ENCODE measurements at regions not wholly inside any gene's neighbourhood (a gene's known extent, or its start where the extent isn't known, plus 50 kb on each side); places are given as distances from the start of the nearest gene placed in this dataset.

DNA sequence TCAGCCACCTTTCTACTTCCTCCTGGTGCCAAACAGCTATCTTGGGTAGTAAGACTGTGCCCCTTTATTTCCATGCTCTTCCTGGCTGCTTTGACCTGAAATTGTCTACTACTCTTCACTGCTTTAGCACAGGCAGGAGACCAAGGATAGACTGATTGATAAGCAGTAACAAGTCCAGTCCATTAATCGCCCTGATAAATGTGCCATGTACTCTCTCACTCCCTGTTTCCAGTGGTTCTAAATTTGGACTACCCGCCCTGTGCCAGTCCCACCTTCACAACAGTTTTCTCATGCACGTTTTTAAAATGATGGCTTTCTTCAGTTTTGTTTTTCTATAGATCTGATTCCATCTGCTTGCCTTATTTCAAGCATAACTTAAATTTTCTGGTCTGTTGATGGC is 189.6 kb upstream of the RBMS1 start:
- DNase-seq, result no peak

DNA sequence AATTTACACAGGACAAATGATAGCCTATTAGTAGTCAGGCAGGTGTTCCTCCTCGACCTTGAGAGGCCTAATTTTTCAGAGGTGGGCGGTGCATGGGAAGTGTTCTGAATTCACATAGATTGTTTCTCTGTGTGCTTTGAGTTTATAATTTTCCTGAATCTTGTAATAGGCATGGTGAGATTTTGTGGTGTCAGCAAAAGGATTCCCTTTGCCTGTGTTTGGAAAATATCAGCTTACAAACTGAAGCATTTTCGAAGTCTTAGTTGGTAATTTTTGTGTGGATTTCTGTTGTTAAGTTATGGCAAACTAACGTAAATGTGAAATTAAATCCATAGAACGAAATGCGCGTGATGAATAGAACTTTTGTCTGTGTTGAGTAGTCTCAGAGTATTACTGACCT is 194.0 kb upstream of the RBMS1 start:
- no peak for DNase-seq

DNA sequence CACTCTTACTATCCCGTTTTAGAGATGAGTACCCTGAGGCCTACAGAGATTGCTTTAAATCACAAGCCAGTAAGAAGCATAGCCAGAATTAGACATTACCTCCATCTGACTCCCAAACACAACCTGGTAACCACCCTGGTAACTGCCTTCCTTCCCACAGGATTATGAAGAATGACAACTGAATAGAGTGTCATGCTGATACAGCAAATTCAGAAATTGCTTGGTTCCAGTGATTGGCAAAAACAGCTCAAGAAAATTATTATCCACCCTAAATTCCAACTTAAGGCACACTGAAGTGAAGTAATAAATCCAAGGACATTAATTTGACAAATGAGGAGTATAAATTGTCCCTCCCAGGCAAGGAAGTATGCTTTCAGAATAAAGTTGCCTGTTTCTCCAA is 195.8 kb upstream of the RBMS1 start:
- no peak for DNase-seq

DNA sequence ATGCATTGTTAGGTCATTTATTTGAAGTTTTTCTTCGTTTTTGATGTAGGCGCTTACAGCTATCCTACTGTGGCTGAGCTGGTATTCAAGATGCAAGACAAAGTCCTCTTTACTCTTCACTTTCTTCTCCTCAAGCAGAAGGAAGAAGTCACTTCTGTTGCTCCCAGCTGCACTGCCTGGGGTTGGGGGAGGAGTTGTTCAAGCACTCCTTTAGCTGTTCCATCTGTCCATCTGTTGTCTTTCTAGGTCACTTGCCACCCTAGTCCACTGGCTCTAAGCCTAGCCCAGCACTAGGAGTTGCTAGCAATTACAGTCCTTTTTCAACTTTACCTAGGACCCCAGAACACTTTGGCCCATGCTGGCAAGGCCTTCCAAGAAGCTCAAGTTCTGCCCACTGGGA is 200.6 kb upstream of the RBMS1 start:
- no peak for DNase-seq

DNA sequence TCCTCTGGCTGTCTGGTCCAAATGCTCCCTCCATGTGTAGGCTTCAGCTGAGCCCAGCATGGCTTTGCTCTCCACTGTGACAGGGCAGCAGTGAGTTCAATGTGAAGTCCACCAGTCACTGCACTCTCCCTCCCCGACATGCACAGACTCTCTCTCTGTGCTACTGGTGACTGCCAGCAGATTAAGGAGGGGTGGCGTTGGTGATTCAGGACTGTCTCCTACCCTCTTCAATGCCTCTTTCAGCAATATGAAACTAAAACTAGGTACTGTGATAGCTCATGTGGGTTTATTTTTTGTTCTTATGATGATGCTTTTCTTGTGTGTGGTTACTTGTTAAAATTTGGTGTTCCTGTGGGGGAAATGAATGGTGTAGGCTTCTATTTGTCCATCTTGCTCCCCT is 201.0 kb upstream of the RBMS1 start:
- no peak for DNase-seq

DNA sequence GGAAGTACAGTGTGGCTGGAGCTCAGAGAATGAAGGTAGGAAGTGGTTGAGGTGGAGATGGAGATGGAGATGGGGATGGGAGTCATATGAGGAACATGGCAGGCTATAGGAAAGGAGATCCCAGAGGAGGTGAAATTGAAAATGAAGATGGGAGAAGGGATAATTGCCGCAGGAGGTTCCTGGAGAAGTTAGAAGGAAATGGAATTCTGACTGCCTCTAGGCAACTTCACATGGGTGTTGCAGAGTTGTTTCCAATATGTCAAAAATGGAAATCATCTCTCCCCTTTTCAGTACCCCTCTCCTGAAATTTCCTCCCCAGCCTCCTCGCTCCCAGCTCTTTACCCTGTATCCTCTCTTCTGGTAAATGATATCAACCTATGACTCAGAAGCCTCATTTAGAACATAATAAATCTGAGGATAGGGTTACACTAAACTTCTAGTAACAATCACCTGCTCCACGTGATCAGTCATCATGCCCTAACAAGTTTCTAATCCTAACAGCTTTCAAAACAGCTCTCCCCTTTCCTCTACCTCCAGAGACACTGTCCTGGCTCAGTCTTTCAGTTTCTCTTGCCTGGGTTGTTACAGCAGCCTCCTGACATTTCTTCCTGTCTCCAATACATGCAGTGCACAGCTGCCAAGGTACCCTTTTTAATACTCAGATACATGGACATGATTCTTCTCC is 201.9 kb upstream of the RBMS1 start:
- peak; percentile 6 for DNase-seq

DNA sequence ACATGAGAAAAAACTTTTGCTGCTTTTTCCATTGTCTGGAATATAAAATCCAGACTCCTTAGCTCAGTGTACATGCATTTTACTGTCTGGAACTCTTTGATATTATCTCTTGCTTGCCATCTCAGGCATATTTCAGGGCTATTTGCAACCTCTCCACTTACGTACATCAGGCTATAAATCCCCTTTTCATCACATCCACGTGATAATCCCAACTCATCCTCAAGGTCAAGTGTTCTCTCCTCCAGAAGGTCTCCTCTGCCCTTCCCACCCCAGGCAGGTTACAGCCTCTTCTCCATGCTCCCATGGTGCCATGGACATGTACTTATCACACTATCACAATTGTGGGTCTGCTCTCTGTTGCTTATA is 202.5 kb upstream of the RBMS1 start:
- no peak for DNase-seq

DNA sequence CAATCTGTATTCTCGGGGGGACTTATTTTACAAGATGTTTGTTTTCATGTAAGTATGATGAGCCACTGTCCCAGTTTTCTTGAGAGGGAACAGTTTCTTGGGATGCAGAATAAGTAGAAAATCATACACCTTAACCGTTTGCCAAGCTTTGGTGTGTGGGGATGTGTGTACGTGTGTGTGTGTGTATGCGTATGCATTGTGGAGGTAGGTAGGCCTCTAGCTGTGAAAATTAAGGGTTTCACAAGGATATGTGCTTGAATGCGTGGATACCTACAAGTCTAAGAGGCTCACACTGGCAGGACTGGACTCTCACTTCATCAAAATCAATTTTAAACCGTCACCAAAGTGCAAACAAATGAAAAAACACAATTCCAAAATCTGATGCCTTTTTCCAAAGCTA is 204.2 kb upstream of the RBMS1 start:
- DNase-seq, result no peak

DNA sequence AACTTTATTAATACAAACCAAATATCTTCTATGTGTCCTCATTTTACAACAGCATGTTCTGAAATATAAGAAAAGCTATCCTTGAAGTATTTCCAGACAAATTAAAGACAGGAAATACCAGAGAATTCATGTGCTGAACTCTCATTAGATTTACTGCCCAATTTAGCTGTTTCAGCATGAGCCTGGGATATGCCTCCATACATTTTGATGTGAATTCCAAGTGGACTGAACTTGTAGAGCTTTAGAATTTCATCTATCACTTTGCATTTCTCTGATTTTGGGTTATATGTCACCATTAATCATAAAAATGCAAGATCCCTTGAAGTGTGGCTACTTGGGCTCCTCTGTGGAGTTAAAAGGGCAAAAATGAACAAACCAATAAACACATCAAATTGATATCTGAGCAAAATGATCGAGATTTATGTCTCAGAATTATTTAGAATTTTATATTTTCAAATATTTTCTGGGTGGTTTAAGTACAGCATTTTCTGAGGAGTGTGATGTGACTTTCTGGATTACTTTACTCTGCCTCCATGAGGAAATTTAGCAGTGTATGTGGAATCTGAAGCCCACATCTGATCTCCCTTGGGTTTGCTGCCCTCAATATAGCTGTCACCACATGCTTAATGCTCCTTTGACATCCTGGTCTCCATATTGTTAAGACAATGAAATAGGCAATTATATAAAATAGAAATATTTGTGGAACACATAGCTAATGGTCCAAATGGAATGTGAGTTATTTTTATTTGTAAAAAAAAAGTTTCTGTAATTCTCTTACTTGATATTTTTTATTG is 206.6 kb upstream of the RBMS1 start:
- DNase-seq, result no peak

DNA sequence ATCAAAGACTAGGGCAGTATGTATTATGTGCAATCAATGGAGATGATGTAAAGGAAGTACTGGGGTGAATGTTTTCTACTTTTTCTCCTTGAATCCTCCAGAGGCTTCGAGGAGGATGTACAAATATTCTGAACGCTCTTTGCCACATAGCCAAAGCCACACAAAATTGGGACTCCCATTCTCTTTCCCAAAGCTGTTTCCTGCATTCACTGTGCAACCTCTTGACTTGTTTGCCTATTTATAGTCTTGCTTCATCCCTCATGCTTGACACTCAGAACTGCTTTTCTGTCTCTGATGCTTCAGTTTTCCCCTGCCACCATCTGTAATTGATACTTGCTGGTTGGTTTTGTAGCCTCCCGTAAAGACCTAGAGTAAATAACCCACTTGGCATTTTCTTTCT is 208.2 kb upstream of the RBMS1 start:
- DNase-seq, result no peak

DNA sequence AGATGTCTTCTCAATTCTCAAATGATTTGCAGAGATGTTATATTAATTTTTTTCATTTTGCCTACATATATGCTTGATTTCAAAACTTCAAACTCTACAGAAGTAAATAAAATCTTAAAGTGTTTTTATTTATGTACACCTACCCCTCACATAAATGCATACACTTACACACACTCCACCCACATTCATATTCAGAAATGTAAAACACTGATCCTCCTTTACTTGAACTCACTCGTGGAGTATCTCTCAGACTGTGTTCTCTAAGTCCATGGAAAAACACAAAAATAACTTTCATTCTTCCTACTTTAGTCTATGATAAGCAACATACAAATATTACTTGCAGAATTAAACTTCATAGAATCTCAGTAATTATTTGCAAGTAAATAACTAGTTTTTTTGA is 209.1 kb upstream of the RBMS1 start:
- no peak for DNase-seq

DNA sequence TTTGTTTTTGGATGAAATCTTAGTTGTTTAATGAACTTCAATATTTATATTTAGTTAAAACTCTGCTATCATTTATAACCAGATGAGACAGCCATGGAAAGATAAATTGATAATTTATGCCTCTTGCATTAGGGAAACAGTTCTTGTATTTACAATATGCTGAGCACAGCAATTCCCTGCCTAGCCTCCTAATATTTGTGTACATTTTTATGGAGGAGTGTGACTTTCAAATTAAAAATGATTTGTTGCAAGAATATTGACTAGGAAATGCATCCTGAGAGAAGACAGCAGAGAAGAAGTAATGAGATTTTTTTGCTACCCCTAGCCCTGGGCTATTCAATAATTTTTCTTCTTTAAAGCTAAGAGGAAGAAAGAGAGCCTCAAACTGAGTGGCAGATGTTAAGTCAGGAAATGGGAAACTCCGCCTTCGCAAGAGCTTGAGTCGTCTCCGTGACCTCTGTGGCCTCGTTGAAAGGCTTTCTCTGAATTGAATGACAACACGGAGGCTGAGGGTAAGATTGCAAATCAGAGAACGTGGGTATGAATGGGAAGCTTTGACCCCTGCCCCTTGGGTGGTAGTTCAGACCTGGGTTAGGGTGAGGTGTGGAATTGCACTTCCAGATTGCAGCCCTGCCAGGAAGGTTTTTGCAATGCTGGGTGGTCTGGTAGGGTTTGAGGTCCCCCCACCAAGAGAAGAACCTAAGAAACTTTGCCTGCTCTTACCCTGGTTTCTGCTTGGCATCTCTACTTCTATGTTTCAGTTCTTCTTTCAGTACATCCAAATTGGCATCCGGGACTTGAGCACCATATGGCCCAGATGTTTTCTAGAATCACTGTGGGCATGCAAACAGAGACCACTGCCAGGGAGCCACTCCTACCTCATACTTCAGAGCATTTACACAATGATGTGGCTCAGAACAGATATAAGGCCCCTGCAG is 210.3 kb upstream of the RBMS1 start:
- no peak for DNase-seq

DNA sequence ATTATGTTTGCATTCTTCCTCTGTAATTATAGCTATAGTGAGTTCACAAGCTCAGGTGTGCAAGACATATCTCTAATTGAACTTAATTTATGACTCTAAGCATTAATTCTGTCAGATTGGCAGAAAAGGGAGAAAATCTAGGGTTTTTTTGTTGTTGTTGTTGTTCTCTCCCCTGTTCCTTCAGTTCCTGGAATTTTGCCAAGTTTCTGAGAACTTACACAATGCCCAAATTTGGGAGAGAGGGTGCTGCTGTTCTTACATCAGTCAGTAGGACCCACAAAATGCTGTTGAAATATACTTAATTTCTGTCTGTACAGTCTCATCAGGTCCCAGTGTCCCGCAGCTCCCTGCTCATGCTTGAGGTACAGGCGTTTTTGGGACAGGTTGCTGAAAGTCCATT is 221.8 kb upstream of the RBMS1 start:
- no peak for DNase-seq

DNA sequence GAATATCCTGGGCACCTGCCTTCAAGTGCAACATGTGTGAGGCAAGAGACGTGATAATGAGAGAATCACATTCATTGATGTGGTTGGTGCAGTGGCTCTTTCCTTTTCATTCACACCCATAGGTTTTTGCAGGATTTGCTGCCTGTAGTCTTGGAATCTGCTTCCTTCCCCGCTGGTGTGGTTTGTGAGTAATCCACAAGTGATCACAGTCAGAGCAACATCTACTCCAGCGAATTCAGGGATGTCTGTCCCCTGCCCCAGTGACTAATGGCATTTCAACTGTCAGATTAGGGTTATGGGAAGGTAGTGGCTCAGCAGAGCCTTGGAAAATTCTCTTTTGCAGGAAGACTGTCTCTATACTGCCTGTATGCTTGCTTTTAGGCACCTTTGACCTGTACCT is 225.5 kb upstream of the RBMS1 start:
- DNase-seq, result no peak

DNA sequence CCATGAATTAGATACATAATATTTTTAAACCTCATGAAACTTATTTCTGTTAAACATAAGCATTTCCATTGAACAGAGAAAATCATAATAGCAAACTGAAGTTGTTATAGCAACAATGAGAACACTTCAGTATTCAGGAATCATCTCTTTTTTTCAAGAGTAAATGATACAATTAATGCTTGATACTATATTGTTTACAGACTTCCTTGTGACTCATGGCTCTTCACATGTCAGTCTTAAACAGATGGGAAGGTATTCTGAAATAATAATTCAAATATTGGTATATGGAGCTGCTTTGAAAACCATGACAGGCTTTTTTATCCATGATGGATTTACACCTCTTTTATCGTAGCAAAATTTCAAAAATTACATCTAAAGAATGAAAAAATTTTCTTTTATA is 226.5 kb upstream of the RBMS1 start:
- no peak for DNase-seq

DNA sequence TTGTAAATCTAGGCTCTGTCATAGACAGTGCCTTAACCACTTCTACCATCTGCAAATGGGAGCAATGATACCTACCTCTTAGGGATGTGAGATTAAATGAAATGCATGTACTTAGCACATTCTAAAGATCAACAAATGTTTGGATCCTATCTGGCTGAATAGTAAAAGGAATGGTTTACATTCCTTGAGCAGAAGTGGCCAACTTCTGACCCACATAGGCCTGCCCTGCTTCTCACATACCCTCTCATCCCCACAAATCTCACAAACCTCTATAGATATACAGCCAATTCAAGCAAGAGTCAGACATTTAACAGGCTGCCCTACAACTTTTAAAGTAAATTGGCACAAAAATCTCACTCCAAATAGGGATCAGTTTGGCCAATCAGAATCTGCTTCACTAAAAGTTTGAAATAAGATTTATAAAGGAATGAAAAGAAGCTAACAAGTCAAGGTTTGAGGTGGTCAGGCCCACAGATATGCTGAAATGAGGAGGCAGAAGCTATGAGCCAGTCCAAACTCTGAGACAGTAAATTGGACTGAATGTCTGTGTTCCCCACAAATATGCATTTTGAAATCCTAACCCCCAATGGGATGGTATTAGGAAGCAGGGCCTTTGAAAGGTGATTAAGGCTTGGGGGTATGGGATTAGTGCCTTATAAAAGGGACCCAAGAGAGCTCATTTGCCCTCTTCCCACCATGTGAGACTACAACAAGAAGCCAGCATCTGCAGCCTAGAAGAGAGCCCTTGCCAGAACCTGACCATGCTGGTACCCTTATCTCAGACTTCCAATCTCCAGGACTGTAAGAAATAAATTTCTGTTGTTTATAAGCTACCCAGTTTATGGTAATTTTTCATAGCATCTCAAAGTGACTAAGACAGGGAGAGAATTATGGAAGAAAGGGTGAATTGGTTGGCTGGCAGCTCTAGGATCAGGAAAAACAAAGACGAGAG is 227.8 kb upstream of the RBMS1 start:
- no peak for DNase-seq

DNA sequence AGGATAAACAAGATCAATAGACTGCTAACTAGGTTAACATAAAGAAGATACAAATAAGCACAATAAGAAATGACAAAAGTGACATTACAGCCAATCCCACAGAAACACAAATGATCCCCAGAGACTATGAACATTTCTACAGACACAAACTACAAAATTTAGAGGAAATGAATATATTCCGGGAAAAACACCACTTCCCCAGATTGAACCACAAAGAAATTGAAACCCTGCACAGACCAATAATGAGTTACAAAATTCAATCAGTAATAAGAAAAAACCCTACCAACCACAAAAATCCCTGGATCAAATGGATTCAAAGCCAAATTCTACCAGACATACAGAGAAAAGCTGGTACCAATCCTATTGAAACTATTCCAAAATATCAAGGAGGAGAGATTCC is 232.4 kb upstream of the RBMS1 start:
- no peak for DNase-seq

DNA sequence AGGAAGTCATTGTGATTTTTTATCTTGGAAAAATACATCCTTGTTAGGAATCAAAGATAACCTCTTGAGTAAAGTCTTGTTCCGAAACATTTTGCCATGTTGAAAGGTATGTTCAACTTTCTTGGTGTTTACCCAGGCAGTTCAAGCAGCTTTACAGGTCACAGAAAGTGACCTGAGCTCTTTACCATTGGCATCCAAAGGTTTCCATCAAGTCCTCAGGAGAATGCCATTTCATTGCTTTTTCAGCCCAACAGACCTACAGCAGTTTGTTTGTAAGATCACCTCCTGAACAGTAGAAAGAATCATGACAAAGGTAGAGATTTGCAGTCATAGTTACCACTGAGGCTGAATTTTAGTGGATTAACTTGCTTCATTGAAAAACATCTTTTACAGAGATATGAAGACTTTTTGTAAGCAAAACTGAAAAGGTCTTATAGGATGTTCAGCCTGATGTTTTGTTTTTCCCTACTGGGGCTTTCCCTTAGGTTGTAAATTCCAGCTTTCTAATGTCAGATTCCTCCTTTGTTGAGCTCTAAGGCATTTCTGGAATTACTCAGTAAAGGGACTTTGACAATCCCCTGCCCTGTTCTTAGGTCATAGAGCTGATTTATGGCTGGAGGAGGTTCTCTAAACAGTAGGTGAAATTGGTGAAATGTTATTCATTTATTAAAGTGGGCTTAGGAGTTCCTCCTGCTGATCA is 236.8 kb upstream of the RBMS1 start:
- no peak for DNase-seq

DNA sequence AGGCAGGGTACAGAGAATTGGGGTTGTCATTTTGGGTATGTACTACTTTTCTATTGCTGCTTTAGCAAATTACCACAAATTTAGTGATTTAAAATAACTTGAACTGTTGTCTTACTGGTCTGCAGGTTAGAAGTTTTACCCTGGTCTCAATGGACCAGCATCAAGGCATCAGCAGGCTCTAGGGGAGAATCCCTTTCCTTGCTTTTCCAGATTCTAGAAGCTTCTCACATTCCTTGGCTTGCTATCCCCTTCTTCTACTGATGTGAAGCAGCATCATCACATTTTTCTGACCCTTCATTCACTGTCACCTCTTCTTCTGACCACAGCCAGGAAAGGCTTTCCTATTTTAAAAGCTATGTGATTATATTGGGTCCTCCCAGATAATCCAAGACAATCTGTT is 237.8 kb upstream of the RBMS1 start:
- no peak for DNase-seq

DNA sequence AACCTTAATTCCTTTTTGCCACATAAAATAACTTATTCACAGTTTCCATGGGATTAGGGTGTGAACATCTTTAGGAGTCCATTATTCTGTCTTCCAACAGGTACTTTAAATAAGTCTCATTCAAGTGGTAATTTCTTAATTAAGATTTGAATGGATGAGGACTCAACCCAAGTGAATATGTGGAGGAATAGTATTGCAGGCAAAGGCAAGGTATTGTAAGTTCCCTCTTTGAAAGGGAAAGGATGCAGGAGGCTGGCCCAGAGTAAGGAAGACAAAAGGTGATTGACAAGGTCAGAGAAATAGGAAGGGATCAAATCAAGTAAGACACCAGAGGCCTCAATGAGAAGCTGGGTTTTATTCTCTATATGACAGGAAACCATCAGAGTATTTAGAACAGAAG is 238.2 kb upstream of the RBMS1 start:
- no peak for DNase-seq

DNA sequence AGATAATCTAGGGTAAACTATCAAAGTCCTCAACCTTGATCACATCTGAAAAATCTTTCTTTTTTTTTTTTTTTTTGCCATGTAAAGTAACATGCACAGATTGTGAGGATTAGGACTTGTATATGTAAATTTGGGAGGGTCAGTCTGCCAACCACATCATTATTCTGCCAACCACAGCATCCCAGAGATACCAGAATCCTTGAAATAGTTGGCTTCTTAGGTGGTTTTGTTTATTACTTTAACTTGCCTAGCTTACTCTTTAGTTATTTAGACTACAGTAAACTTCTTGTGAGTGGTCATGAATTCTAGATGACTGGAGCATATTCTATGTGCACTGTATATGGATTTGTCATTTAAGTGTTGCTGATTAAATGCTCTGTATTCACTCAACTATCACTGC is 242.1 kb upstream of the RBMS1 start:
- no peak for DNase-seq

Measured in SHP77 treated with DMSO at 0.1 percent for 48 hours (cell line).